Fibroblast of lung (primary cell): ENCODE measurements at regions not wholly inside any gene's neighbourhood (a gene's known extent, or its start where the extent isn't known, plus 50 kb on each side); places are given as distances from the start of the nearest gene placed in this dataset.

ENCODE experiments used
- CTCF ChIP-seq, 2 donors: IDR thresholded peaks in 1 of 2; conservative IDR thresholded peaks in 1 of 2; 1 replicate in 1 of 2; 2 replicates in 1 of 2; pipeline ENCODE4 v1.5.1; 2011 to 2012; ENCODE audit warnings: low read length in 2 of 2, control low read depth in 1 of 2, inconsistent platforms in 1 of 2, low read depth in 1 of 2, mild to moderate bottlenecking in 1 of 2
- EZH2 ChIP-seq: IDR thresholded peaks from 2 replicates; pipeline ENCODE4 v1.5.1; 2012; ENCODE audit warnings: low read length, control low read depth, mild to moderate bottlenecking; ENCODE audit errors: missing control alignments

DNA sequence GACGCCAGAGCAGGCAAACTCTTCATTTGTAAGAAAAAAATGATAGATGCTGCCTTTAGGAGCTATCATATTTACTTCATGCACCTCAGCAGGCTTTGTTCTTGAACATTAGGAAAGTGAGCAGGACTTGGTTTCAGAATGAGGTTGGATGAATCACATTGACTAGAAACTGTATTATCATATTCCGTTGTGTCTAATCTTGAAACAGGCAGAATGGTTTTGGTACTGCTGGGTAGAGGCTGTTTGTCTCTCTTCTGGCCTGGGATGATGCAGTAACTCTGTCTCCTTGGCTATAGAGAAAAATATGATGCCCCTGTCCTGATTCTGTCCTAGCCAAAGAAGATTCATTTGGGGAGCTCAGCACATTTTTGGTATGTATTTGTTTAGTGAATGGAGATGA, 344.2 kb upstream of the GRM7 start:
- TF ChIP-seq CTCF (conservative IDR thresholded peaks at IDR 0.05 in 1 of 2, IDR thresholded peaks at IDR 0.05 in 1 of 2; ENCODE audit: low read depth in 1 of 2, low read length in 2 of 2): no peak
- TF ChIP-seq EZH2: no peak
